Right lobe of liver (tissue), 4 donors: ENCODE measurements at regions not wholly inside any gene's neighbourhood (a gene's known extent, or its start where the extent isn't known, plus 50 kb on each side); places are given as distances from the start of the nearest gene placed in this dataset.

Source experiments
- POLR2A ChIP-seq: fragments of 450-650 bp; IDR thresholded peaks from one replicate; pipeline ENCODE4 v1.6.1; 2017; ENCODE audit warnings: antibody characterized with exemption, mild to moderate bottlenecking
- TF ChIP-seq, protein P1 (sequence below), 4 donors: fragments of 200-600 bp in 3 of 4; fragments of 450-650 bp in 1 of 4; IDR thresholded peaks; one replicate each; pipeline versions ENCODE4 v1.5.1 to v1.8.0; 2016 to 2022; ENCODE audit warnings: antibody characterized with exemption in 4 of 4, mild to moderate bottlenecking in 2 of 4
- donor health status: DM: no; HTN: no; CAD: no.
- donor health status: DM: no; HTN: no; CAD: no.
- donor health status: DM: no; HTN: yes; CAD: no.

- TF ChIP-seq, protein P1, sequence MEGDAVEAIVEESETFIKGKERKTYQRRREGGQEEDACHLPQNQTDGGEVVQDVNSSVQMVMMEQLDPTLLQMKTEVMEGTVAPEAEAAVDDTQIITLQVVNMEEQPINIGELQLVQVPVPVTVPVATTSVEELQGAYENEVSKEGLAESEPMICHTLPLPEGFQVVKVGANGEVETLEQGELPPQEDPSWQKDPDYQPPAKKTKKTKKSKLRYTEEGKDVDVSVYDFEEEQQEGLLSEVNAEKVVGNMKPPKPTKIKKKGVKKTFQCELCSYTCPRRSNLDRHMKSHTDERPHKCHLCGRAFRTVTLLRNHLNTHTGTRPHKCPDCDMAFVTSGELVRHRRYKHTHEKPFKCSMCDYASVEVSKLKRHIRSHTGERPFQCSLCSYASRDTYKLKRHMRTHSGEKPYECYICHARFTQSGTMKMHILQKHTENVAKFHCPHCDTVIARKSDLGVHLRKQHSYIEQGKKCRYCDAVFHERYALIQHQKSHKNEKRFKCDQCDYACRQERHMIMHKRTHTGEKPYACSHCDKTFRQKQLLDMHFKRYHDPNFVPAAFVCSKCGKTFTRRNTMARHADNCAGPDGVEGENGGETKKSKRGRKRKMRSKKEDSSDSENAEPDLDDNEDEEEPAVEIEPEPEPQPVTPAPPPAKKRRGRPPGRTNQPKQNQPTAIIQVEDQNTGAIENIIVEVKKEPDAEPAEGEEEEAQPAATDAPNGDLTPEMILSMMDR (IDR thresholded peaks at IDR 0.05), result peak; percentile 8 to 39 (median 26)
- no peak for TF ChIP-seq POLR2A
These were observed 1337.8 kb upstream of the DIAPH2 start for GRCh38 chrX:95346856-95347255.
